ENCODE measurements at regions not wholly inside any gene's neighbourhood (a gene's known extent, or its start where the extent isn't known, plus 50 kb on each side); places are given as distances from the start of the nearest gene placed in this dataset.

DNA sequence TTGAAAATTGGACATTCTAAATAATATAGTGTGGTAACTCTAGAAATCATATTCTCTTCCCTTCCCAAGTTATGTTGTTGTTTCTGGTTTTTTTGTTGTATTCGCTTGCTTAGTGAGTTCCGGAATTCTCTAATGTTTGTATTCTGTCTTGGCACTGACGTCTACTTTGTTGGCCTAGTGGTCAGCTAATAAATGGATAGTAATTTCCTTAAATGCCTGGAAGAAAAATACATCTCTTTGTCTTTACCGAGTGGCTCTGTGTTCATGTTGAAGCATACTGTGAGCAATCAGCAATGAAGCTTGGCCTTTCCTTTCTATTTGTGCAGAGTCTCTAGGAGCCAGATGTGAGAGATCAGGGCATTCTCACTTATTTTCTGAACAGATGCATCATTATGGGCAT lies 1225.7 kb downstream of the JRKL start:
- TF ChIP-seq CTCF (conservative IDR thresholded peaks at IDR 0.05) (no peak), EZH2 (IDR thresholded peaks at IDR 0.05; ENCODE audit: low read depth) (no peak)

All from PC-9 (cell line).